HFF-Myc (cell line): ENCODE measurements at regions not wholly inside any gene's neighbourhood (a gene's known extent, or its start where the extent isn't known, plus 50 kb on each side); places are given as distances from the start of the nearest gene placed in this dataset.

Experiments
- DNase-seq: peaks from one replicate; pipeline ENCODE4 v3.0.0-alpha.2; 2011; ENCODE audit warnings: low read depth; ENCODE audit errors: extremely low read depth
- H3K4me3 ChIP-seq: replicated peaks from 2 replicates; pipeline ENCODE4 v1.5.1; 2011; ENCODE audit warnings: low read depth, mild to moderate bottlenecking, control low read depth, low read length
- TF ChIP-seq, protein P1 (sequence below): IDR thresholded peaks from 2 replicates; pipeline ENCODE4 v1.5.1; 2012; ENCODE audit warnings: mild to moderate bottlenecking, low read depth, low read length, control low read depth; ENCODE audit errors: missing control alignments

DNA sequence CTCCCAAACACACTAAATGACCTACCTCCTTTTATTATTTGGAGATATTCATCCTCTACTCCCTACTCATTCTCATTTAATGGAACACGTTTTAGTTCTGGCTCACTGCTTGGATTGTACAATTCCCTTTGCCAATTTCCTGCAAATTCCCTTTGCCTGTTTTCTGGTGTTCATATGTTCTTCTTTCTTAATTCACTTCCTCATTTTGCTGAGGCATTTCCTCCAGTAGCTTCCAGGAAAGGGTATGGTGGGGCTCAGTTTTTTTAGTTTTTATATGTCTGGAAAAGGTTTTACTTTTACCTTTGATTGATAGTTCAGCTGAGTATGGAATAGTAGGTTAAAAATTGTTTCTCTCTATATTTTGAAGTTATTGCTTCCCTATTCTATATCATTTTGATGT, 143.6 kb upstream of the GOLIM4 start:
- no peak overlapping the region for H3K4me3 ChIP-seq
- TF ChIP-seq, protein P1, sequence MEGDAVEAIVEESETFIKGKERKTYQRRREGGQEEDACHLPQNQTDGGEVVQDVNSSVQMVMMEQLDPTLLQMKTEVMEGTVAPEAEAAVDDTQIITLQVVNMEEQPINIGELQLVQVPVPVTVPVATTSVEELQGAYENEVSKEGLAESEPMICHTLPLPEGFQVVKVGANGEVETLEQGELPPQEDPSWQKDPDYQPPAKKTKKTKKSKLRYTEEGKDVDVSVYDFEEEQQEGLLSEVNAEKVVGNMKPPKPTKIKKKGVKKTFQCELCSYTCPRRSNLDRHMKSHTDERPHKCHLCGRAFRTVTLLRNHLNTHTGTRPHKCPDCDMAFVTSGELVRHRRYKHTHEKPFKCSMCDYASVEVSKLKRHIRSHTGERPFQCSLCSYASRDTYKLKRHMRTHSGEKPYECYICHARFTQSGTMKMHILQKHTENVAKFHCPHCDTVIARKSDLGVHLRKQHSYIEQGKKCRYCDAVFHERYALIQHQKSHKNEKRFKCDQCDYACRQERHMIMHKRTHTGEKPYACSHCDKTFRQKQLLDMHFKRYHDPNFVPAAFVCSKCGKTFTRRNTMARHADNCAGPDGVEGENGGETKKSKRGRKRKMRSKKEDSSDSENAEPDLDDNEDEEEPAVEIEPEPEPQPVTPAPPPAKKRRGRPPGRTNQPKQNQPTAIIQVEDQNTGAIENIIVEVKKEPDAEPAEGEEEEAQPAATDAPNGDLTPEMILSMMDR, result no peak
- no peak for DNase-seq

DNA sequence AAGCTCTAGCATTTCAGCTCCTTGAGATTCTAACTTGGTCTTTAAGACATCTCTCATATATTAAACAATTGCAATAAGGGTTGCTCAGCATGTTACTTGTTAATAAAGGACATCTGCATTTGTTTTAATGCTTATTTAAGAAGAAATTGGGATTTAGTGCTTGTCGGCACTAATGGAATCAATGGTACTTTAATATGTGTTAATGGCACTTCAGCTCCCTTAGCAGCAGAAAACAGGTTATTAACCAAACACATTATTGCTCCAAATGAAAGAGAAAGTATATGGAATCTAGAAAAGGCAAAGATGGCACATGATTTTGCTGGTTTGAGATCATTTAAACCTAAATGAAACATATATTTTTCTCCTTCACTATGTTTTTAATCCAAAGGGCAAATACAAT, 137.3 kb upstream of the GOLIM4 start:
- H3K4me3 ChIP-seq, result no peak overlapping the region
- no peak for DNase-seq
- TF ChIP-seq, protein P1, result no peak

DNA sequence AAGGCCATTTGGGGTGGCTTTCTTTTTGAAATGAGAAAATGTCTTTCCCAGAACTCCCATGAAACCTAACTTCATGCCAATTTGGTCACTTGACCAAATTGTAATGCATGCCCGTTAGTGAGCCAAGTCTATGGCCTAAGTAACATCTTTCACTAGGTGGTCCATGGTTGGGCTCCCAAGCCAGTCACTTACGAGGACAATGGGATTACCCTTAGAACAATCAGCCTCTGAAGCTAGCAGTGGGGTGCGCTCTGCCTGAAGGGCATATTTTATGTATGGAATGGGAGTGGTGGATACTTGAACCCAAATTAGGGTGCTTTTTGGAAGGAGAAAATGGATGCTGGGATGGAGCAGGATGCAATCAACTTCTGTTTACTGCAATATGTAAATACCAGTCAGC, 127.4 kb upstream of the GOLIM4 start:
- no peak for DNase-seq
- TF ChIP-seq, protein P1, result no peak
- no peak overlapping the region for H3K4me3 ChIP-seq

DNA sequence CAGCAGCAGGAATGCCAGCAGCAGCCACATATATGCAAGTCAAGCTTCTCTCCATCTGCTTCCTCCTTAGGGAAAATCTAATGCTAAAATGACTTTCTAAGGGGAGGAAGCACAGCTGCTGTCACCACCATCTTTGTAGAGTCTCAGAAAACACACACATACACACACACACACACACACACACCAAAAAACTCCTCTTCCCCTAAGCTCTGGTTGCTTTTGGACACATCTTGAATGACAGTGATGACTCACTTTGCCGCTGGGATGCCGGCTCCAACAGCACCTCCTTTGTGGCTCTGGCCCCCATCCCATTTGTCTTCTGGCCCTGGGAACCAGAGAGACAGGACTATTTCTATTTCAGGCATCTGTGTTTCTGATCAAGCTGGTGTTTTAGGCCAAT, 124.8 kb upstream of the GOLIM4 start:
- TF ChIP-seq, protein P1, result no peak
- no peak for DNase-seq
- H3K4me3 ChIP-seq, result no peak overlapping the region

DNA sequence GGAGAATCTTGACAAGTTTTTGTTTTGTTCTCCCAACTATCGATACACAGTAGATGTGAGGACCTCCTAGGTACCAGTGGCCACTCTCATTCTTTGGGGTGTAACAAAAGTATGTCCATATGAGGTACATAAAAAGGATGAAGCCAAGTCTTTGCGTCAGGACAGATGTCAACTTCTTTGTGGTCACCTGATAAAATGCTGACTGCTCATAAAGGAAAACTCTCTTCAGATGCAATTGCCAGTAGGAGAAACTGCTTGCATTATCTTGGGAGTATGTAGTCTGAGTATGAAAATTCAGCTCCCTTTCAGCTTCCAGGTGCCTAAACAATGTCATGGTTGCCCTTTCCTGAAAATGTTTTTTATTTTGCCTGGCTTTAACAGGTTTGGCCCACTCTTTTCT, 123.8 kb upstream of the GOLIM4 start:
- H3K4me3 ChIP-seq, result no peak overlapping the region
- TF ChIP-seq, protein P1, result no peak
- DNase-seq, result no peak

DNA sequence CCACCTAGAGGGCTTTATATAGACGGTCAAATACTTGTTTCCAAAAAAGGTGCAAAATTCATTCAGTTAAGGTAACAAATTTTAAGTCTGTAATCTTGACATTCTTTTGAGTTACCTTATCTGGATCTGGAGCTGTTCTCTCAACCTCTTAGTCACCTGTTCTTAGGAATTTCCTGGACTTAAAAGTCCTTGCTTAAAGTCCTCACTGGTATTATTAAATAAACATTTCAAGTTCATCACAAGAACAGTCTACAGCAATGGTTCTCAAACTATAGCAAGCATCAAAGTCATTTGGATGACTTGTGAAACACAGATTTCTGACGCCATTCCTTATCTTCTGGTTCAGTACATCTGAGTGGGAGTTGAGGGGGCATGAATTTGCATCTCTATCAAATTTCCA, 122.9 kb upstream of the GOLIM4 start:
- DNase-seq, result no peak
- TF ChIP-seq, protein P1, result no peak
- H3K4me3 ChIP-seq, result no peak overlapping the region

DNA sequence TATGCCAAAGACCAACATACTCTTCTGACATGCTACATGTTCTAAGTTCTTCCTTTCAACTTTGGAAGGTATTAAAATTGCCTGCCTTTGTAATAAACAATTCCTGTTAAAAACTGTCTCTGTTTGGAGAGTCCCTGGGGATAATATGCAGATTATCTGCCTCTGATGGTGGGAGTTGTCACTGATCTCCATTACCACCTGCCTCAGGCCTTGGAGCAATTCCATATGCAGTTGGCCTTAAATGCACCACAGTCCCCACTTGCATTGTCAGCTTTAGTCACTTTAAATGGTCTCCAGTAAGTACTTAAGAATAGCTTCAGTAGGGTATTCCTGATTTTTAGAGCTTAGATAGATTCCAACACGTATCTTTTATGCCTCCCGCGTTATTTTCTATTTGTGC, 121.1 kb upstream of the GOLIM4 start:
- TF ChIP-seq, protein P1, result no peak
- no peak for DNase-seq
- no peak overlapping the region for H3K4me3 ChIP-seq
